HepG2 (cell line): ENCODE measurements at regions not wholly inside any gene's neighbourhood (a gene's known extent, or its start where the extent isn't known, plus 50 kb on each side); places are given as distances from the start of the nearest gene placed in this dataset.

ENCODE experiments used
- ATAC-seq: fragments of 200-7000 bp; cut with Tn5 transposase; 3 replicates; pipeline ENCODE4 v1.9.1; 2020; ENCODE audit warnings: mild to moderate bottlenecking, moderate library complexity
- BruUV-seq: library from RNA; stranded (reverse); fragments of 400-500 nt; replicated peaks from 2 replicates; lab custom pipeline; 2021; lab: Mats Ljungman, UMichigan
- CTCF ChIA-PET: fragments of 300-600 bp; formaldehyde crosslinking; extraction: SDS; loops from one replicate; lab custom pipeline; 2021; ENCODE audit warnings: low total read pairs, inconsistent platforms, low intra/inter-chr PET ratio; lab: Yijun Ruan, JAX
- POLR2A ChIA-PET: fragments of 350-600 bp; sonication (Branson Sonifier 250); formaldehyde crosslinking; loops from one replicate; lab custom pipeline; 2020; ENCODE audit warnings: antibody characterized with exemption, inconsistent platforms; lab: Yijun Ruan, JAX
- DNase-seq: peaks from one replicate; pipeline ENCODE4 v3.0.0-alpha.2; 2015; ENCODE audit warnings: low spot score
- FAIRE-seq: peaks from 3 replicates; lab custom pipeline; 2011; peaks lifted over from hg19 to GRCh38; lab: Jason Lieb, UNC
- H2AFZ ChIP-seq: one replicate; pipeline ENCODE4 v1.6.1; 2011; ENCODE audit warnings: low read length, inconsistent platforms
- H3K27ac ChIP-seq: fragments of 300-600 bp; 3 replicates; pipeline ENCODE4 v1.8.0; 2011; ENCODE audit warnings: mixed run types, mild to moderate bottlenecking, mixed read lengths, low read length, inconsistent platforms; ENCODE audit not compliant: insufficient read depth; ENCODE audit errors: extremely low read length
- H3K27me3 ChIP-seq, 2 experiments: fragments of 200-600 bp in 1 of 2; 2 replicates in 1 of 2; 3 replicates in 1 of 2; pipeline versions ENCODE4 v1.6.0 to v1.8.0; 2011; ENCODE audit warnings: low read length in 2 of 2, mild to moderate bottlenecking in 2 of 2, moderate library complexity in 2 of 2, inconsistent platforms in 1 of 2; ENCODE audit not compliant: insufficient read depth in 2 of 2, control insufficient read depth in 1 of 2
- H3K36me3 ChIP-seq, 2 experiments: fragments of 200-600 bp in 1 of 2; replicated peaks in 1 of 2; 2 replicates in 1 of 2; 3 replicates in 1 of 2; pipeline versions ENCODE4 v1.5.1 to v1.8.0; 2011; ENCODE audit warnings: low read length in 2 of 2, inconsistent platforms in 1 of 2; ENCODE audit not compliant: insufficient read depth in 2 of 2, control insufficient read depth in 1 of 2
- H3K4me1 ChIP-seq: 2 replicates; pipeline ENCODE4 v1.5.1; 2012; ENCODE audit warnings: low read length, inconsistent platforms; ENCODE audit not compliant: insufficient read depth
- H3K4me2 ChIP-seq: 2 replicates; pipeline ENCODE4 v1.6.0; 2011; ENCODE audit warnings: low read depth, low read length, inconsistent platforms
- H3K4me3 ChIP-seq, 3 experiments: fragments of 200-600 bp in 1 of 3; sonication (generic), shearing (Covaris generic) in 1 of 3; replicated peaks in 1 of 3; 2 replicates each; pipeline ENCODE4 v1.5.1; 2011 to 2016; ENCODE audit warnings: low read length in 3 of 3, inconsistent platforms in 2 of 3, low read depth in 2 of 3, mild to moderate bottlenecking in 2 of 3, control low read depth in 1 of 3, mixed read lengths in 1 of 3; ENCODE audit not compliant: insufficient read depth in 1 of 3
- H3K79me2 ChIP-seq: one replicate; pipeline ENCODE4 v1.6.1; 2011; ENCODE audit warnings: low read length, inconsistent platforms; ENCODE audit not compliant: insufficient read depth
- H3K9ac ChIP-seq: 2 replicates; pipeline ENCODE4 v1.6.0; 2011; ENCODE audit warnings: mild to moderate bottlenecking, low read depth, low read length, inconsistent platforms; ENCODE audit not compliant: insufficient read depth
- H3K9me3 ChIP-seq: 2 replicates; pipeline ENCODE4 v1.5.1; 2012; ENCODE audit warnings: mild to moderate bottlenecking, low read length
- H4K20me1 ChIP-seq: 2 replicates; pipeline ENCODE4 v1.6.0; 2011; ENCODE audit warnings: inconsistent platforms, mild to moderate bottlenecking, low read length, moderate library complexity; ENCODE audit not compliant: insufficient read depth
- LRRFIP1 ChIP-seq: sonication (generic); formaldehyde crosslinking; conservative IDR thresholded peaks from 2 replicates; pipeline ENCODE4 v1.4.0; 2020; ENCODE audit warnings: missing genetic modification reagents
- RELA ChIP-seq: sonication (generic); formaldehyde crosslinking; IDR thresholded peaks from 2 replicates; pipeline ENCODE4 v1.4.0; 2020; ENCODE audit warnings: missing genetic modification reagents
- ZNF142 ChIP-seq: sonication (generic); formaldehyde crosslinking; IDR thresholded peaks from 2 replicates; pipeline ENCODE4 v1.4.0; 2020; ENCODE audit warnings: missing genetic modification reagents
- ZNF574 ChIP-seq: sonication (generic); formaldehyde crosslinking; IDR thresholded peaks from 2 replicates; pipeline ENCODE4 v1.4.0; 2020; ENCODE audit warnings: missing genetic modification reagents
- WGBS: methylation state at CpG from one replicate; pipeline ENCODE4 v1.1.6; 2017; ENCODE audit warnings: low lambda C conversion rate; 5-methylcytosine and 5-hydroxymethylcytosine counted together
- in situ Hi-C: cut with HindIII; loops from 2 replicates; pipeline ENCODE4 v1.10.0; 2017; ENCODE audit warnings: low pct_unique_long_range_greater_than_20kb; ENCODE audit not compliant: extremely low pct_ligation_motif_present
- intact Hi-C: fragments of 100-400 bp; cut with micrococcal nuclease; formaldehyde crosslinking; loops from one replicate; pipeline ENCODE4 v1.10.0; 2022; ENCODE audit not compliant: unreplicated experiment

- intact Hi-C loops, result no loop called here
- Histone ChIP-seq H3K4me1 (peaks cover 26% of the 10 kb centered on the region), H4K20me1 (no peaks in the 10 kb centered on the region), H3K4me2 (peak overlapping the region; percentile 14; the same call in 1 of the 2 replicates), H2AFZ (no peak overlapping the region), H3K4me3 (no peak overlapping the region), H3K27ac (no peak overlapping the region), H3K36me3 (no peaks in the 10 kb centered on the region), H3K9me3 (no peaks in the 10 kb centered on the region), H3K27me3 (peaks cover 0 to 21% of the 10 kb centered on the region in 2 experiments; a peak in 2 of 5 replicates), H3K79me2 (no peaks in the 10 kb centered on the region), H3K9ac (no peak overlapping the region)
- no peak for TF ChIP-seq LRRFIP1 (CRISPR knock-in tag)
- TF ChIP-seq ZNF574 (CRISPR knock-in tag), result no peak
- TF ChIP-seq RELA (CRISPR knock-in tag), result no peak
- no peak for TF ChIP-seq ZNF142 (CRISPR knock-in tag)
- ATAC-seq (peak; percentile 39), FAIRE-seq (no peak), DNase-seq (peak; percentile 27)
- CTCF ChIA-PET, result no interaction called here
- POLR2A ChIA-PET, result no interaction called here
- in situ Hi-C loops, result no loop called here
- BruUV-seq, result no TSS peak
- WGBS, result 12% methylated on average over 9 of the region's 9 CpGs
These were observed 211.3 kb downstream of the SKIDA1 start for GRCh38 chr10:21314111-21314626.
